ENCODE measurements at regions not wholly inside any gene's neighbourhood (a gene's known extent, or its start where the extent isn't known, plus 50 kb on each side); places are given as distances from the start of the nearest gene placed in this dataset.

GRCh38 chr13:40192858-40193257 lies 473.6 kb downstream of the FOXO1 start:
- H3K4me1 Mint-ChIP-seq (ENCODE audit: low read depth) = no peaks in the 10 kb centered on the region; the same call in 1 of the 2 replicates
- no peak for DNase-seq
- peaks cover 2% of the 10 kb centered on the region for H3K27me3 Mint-ChIP-seq (ENCODE audit: insufficient read depth)
- no peak for TF ChIP-seq CTCF (IDR thresholded peaks at IDR 0.05)
- H3K9me3 Mint-ChIP-seq = no peaks in the 10 kb centered on the region; the same call in 1 of the 2 replicates
- H3K27ac Mint-ChIP-seq = no peak overlapping the region
- no peak overlapping the region for H3K4me3 Mint-ChIP-seq
- H3K36me3 Mint-ChIP-seq (ENCODE audit: low read depth) = no peaks in the 10 kb centered on the region

GRCh38 chr13:40193286-40194223 lies 472.9 kb downstream of the FOXO1 start:
- H3K4me1 Mint-ChIP-seq (ENCODE audit: low read depth) = no peaks in the 10 kb centered on the region; the same call in 1 of the 2 replicates
- peaks cover 2% of the 10 kb centered on the region for H3K27me3 Mint-ChIP-seq (ENCODE audit: insufficient read depth)
- H3K36me3 Mint-ChIP-seq (ENCODE audit: low read depth) = no peaks in the 10 kb centered on the region
- TF ChIP-seq CTCF (IDR thresholded peaks at IDR 0.05) = no peak
- no peak overlapping the region for H3K4me3 Mint-ChIP-seq
- no peaks in the 10 kb centered on the region; the same call in none of the 2 replicates for H3K9me3 Mint-ChIP-seq
- no peak for DNase-seq
- no peak overlapping the region for H3K27ac Mint-ChIP-seq

GRCh38 chr13:40194224-40194806 lies 472.1 kb downstream of the FOXO1 start:
- no peak for TF ChIP-seq CTCF (IDR thresholded peaks at IDR 0.05)
- Mint-ChIP-seq H3K27ac (no peak overlapping the region), H3K9me3 (no peaks in the 10 kb centered on the region; the same call in none of the 2 replicates), H3K36me3 (ENCODE audit: low read depth) (no peaks in the 10 kb centered on the region), H3K4me3 (no peak overlapping the region), H3K27me3 (ENCODE audit: insufficient read depth) (peaks cover 2% of the 10 kb centered on the region), H3K4me1 (ENCODE audit: low read depth) (no peaks in the 10 kb centered on the region; the same call in 1 of the 2 replicates)
- DNase-seq = no peak

- no peaks in the 10 kb centered on the region for H3K4me1 Mint-ChIP-seq (ENCODE audit: low read depth)
- H3K36me3 Mint-ChIP-seq (ENCODE audit: low read depth) = no peaks in the 10 kb centered on the region
- DNase-seq = no peak
- no peak overlapping the region for H3K27ac Mint-ChIP-seq
- no peak for TF ChIP-seq CTCF (IDR thresholded peaks at IDR 0.05)
- no peaks in the 10 kb centered on the region; the same call in none of the 2 replicates for H3K9me3 Mint-ChIP-seq
- H3K27me3 Mint-ChIP-seq (ENCODE audit: insufficient read depth) = peaks cover 2% of the 10 kb centered on the region
- H3K4me3 Mint-ChIP-seq = no peak overlapping the region
These were observed 469.4 kb downstream of the FOXO1 start for GRCh38 chr13:40197049-40197448.

GRCh38 chr13:40197936-40198595 lies 468.4 kb downstream of the FOXO1 start:
- H3K9me3 Mint-ChIP-seq = no peaks in the 10 kb centered on the region; the same call in none of the 2 replicates
- H3K27ac Mint-ChIP-seq = no peak overlapping the region
- H3K36me3 Mint-ChIP-seq (ENCODE audit: low read depth) = no peaks in the 10 kb centered on the region

More at GRCh38 chr13:40197936-40198595, 468.4 kb downstream of the FOXO1 start:
- no peak for TF ChIP-seq CTCF (IDR thresholded peaks at IDR 0.05)
- Mint-ChIP-seq H3K27me3 (ENCODE audit: insufficient read depth) (peaks cover 2% of the 10 kb centered on the region), H3K4me1 (ENCODE audit: low read depth) (no peaks in the 10 kb centered on the region), H3K4me3 (no peak overlapping the region)
- no peak for DNase-seq

All from HFFc6 (cell line).